ENCODE measurements at regions not wholly inside any gene's neighbourhood (a gene's known extent, or its start where the extent isn't known, plus 50 kb on each side); places are given as distances from the start of the nearest gene placed in this dataset.

- no peak overlapping the region for H3K4me3 ChIP-seq (ENCODE audit: low read depth, low read length, poor library complexity, severe bottlenecking)
- no peak overlapping the region for H2AFZ ChIP-seq (ENCODE audit: low read length)
- H3F3A ChIP-seq (ENCODE audit: insufficient read depth, low read length): no peaks in the 10 kb centered on the region
- H3K27ac ChIP-seq (ENCODE audit: low read depth, low read length, poor library complexity, severe bottlenecking): no peak overlapping the region
- TF ChIP-seq CTCF (IDR thresholded peaks at IDR 0.05; ENCODE audit: low read length) (no peak), EZH2 (IDR thresholded peaks at IDR 0.05; ENCODE audit: borderline replicate concordance, low read length) (no peak)
- H3K4me2 ChIP-seq (ENCODE audit: low read length): no peak overlapping the region
- H3K36me3 ChIP-seq (ENCODE audit: insufficient read depth, low read length): no peaks in the 10 kb centered on the region
- H3K27me3 ChIP-seq (ENCODE audit: insufficient read depth, low read length): no peaks in the 10 kb centered on the region
- no peaks in the 10 kb centered on the region for H3K4me1 ChIP-seq (ENCODE audit: insufficient read depth, low read length, severe bottlenecking)
- no peaks in the 10 kb centered on the region for H3K79me2 ChIP-seq (ENCODE audit: insufficient read depth, low read length)
- H4K20me1 ChIP-seq (ENCODE audit: insufficient read depth, low read length): no peaks in the 10 kb centered on the region
- no peak overlapping the region for H3K9ac ChIP-seq (ENCODE audit: low read length)
- H3K9me3 ChIP-seq (ENCODE audit: low read length): no peaks in the 10 kb centered on the region
- H3K9me2 ChIP-seq (ENCODE audit: low read depth, low read length): no peaks in the 10 kb centered on the region
Measured at GRCh38 chr5:38094889-38095288, 163.5 kb upstream of the EGFLAM start.

GRCh38 chr5:38093855-38094254 lies 164.5 kb upstream of the EGFLAM start:
- no peak overlapping the region for H3K4me2 ChIP-seq (ENCODE audit: low read length)
- H3K36me3 ChIP-seq (ENCODE audit: insufficient read depth, low read length): no peaks in the 10 kb centered on the region

DNA sequence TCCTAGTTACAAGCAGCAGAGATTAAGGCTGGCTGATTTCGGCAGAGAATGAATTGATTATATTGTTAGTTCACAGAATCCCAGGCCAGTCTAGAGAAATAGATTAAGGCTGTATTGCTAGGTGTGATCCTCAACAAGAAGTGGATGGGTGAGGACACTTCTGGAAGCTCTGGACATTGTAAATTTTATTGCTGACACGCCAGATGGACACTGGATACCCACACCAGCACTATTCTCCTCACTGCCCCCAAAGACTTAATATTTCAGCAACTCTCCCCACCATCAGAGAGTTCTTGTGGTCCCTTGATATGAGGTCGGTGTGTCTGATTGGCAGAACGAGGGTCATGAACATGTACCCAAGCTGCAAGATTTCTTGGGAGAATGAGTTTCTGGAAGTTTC lies 171.6 kb upstream of the EGFLAM start:
- no peaks in the 10 kb centered on the region for H3K27me3 ChIP-seq (ENCODE audit: insufficient read depth, low read length)
- no peak overlapping the region for H3K9ac ChIP-seq (ENCODE audit: low read length)
- H3K79me2 ChIP-seq (ENCODE audit: insufficient read depth, low read length): no peaks in the 10 kb centered on the region
- TF ChIP-seq EZH2 (IDR thresholded peaks at IDR 0.05; ENCODE audit: borderline replicate concordance, low read length) (no peak), CTCF (IDR thresholded peaks at IDR 0.05; ENCODE audit: low read length) (no peak)
- H3K9me2 ChIP-seq (ENCODE audit: low read depth, low read length): no peaks in the 10 kb centered on the region
- no peak overlapping the region for H3K27ac ChIP-seq (ENCODE audit: low read depth, low read length, poor library complexity, severe bottlenecking)
- H3K36me3 ChIP-seq (ENCODE audit: insufficient read depth, low read length): no peaks in the 10 kb centered on the region
- no peak overlapping the region for H3K4me2 ChIP-seq (ENCODE audit: low read length)
- no peak overlapping the region for H3K4me3 ChIP-seq (ENCODE audit: low read depth, low read length, poor library complexity, severe bottlenecking)
- no peak overlapping the region for H2AFZ ChIP-seq (ENCODE audit: low read length)
- no peaks in the 10 kb centered on the region for H3F3A ChIP-seq (ENCODE audit: insufficient read depth, low read length)
- no peaks in the 10 kb centered on the region for H3K9me3 ChIP-seq (ENCODE audit: low read length)
- H4K20me1 ChIP-seq (ENCODE audit: insufficient read depth, low read length): no peaks in the 10 kb centered on the region
- no peaks in the 10 kb centered on the region for H3K4me1 ChIP-seq (ENCODE audit: insufficient read depth, low read length, severe bottlenecking)

More at GRCh38 chr5:38093855-38094254, 164.5 kb upstream of the EGFLAM start:
- no peaks in the 10 kb centered on the region for H3K4me1 ChIP-seq (ENCODE audit: insufficient read depth, low read length, severe bottlenecking)
- no peaks in the 10 kb centered on the region for H3K27me3 ChIP-seq (ENCODE audit: insufficient read depth, low read length)
- TF ChIP-seq CTCF (IDR thresholded peaks at IDR 0.05; ENCODE audit: low read length): no peak
- no peak for TF ChIP-seq EZH2 (IDR thresholded peaks at IDR 0.05; ENCODE audit: borderline replicate concordance, low read length)
- no peaks in the 10 kb centered on the region for H3F3A ChIP-seq (ENCODE audit: insufficient read depth, low read length)
- H3K9ac ChIP-seq (ENCODE audit: low read length): no peak overlapping the region
- H3K79me2 ChIP-seq (ENCODE audit: insufficient read depth, low read length): no peaks in the 10 kb centered on the region
- H4K20me1 ChIP-seq (ENCODE audit: insufficient read depth, low read length): no peaks in the 10 kb centered on the region
- H3K27ac ChIP-seq (ENCODE audit: low read depth, low read length, poor library complexity, severe bottlenecking): no peak overlapping the region
- no peak overlapping the region for H3K4me3 ChIP-seq (ENCODE audit: low read depth, low read length, poor library complexity, severe bottlenecking)
- no peak overlapping the region for H2AFZ ChIP-seq (ENCODE audit: low read length)
- no peaks in the 10 kb centered on the region for H3K9me2 ChIP-seq (ENCODE audit: low read depth, low read length)
- H3K9me3 ChIP-seq (ENCODE audit: low read length): no peaks in the 10 kb centered on the region
